GM18873 (cell line): ENCODE measurements at regions not wholly inside any gene's neighbourhood (a gene's known extent, or its start where the extent isn't known, plus 50 kb on each side); places are given as distances from the start of the nearest gene placed in this dataset.

Experiments
- ATAC-seq: cut with Tn5 transposase; IDR thresholded peaks from one replicate; pipeline ENCODE4 v1.9.1; 2021; ENCODE audit warnings: mild to moderate bottlenecking, moderate library complexity, moderate number of reproducible peaks; ENCODE audit not compliant: unreplicated experiment, low FRiP score

DNA sequence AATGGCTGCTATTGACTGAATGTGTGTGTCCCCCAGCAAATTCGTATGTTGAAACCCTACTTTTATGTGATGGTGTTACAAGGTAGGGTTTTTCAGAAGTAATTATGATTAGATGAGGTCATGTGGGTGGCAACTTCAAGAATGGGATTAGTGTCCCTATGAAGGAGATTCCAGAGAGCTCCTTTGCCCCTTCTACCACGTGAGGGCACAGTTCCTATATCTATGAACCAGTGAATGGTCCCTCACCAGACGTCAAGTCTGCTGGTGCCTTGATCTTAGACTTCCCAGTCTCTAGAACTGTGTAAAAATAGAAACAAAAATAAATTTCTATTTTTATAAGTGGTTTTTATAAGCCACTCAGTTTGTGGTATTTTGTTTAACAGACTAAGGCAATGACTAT, 1137.6 kb upstream of the IGFBP7 start:
- no peak for ATAC-seq

DNA sequence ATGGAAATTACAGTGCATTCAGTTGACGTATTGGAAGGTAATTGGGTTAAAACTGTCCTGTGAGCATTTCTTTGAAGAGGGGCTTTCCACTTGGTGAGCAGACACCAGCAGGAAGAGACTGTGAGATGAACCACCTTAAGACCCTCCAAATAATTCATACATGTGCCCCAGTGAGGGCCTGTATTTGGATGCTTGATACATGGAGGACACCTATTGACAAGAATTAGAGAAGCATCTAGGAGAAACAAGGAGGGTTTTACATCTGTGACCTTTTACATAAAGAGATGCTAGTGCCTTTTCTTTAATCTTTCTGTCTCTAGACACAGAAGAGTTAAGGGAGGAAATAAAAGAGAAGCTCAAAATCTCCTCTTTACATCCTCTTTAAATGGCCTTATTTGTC, 1115.3 kb upstream of the IGFBP7 start:
- no peak for ATAC-seq

DNA sequence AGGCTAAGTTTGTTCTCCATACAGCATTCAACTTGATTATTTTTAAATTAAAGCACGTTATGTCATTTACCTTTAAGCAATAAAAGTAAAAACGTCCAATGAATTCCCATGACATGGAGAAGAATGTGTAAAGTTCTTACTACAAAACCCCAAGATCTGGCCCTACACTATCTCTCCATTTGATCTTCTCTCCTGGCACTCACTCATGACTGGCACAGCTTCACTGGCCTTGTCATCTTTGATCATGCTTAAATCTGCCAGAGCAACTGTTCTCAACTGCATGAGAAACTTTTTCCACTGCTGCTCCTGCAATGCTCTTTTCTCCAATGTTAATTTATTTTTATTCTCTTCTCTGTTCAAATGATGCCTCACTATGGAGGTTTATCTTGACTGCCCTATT, 1109.0 kb upstream of the IGFBP7 start:
- no peak for ATAC-seq

DNA sequence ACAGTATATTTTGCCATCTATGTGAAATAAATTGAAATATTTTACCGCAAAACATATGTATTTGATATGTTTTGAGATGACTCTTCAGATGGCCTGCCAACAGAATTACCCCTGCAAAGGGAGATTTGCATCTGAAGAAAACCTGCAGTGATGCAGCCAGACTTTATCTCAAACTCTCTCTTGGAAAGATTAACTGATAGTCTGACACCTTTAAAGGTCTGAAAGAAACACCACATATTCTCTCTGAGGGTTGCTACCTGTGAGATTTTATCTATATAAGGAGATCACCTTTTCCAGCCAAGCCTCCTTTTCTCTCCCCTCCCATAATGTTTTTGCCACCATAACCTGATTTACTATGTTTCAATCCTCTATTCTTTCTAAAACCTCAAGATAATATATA, 1106.3 kb upstream of the IGFBP7 start:
- ATAC-seq = no peak

DNA sequence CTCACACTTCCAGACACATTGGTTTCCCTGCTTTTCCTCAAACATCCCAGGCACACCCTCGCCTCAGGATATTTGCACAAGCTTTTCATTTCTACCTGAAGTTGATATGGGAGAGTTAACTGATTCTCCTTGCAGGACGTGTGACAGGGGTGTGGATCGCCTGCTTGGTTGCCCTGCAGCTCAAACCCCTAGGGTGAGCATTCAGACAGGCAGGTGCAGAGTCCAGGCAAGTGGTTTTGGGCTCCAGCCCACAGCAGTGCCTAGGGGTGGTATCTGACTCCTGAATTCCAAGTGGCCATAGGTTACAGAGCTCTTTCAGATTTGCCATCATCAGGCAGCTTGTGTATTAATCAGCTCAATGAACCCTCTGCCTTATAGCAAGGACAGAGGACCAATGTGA, 1104.2 kb upstream of the IGFBP7 start:
- no peak for ATAC-seq

DNA sequence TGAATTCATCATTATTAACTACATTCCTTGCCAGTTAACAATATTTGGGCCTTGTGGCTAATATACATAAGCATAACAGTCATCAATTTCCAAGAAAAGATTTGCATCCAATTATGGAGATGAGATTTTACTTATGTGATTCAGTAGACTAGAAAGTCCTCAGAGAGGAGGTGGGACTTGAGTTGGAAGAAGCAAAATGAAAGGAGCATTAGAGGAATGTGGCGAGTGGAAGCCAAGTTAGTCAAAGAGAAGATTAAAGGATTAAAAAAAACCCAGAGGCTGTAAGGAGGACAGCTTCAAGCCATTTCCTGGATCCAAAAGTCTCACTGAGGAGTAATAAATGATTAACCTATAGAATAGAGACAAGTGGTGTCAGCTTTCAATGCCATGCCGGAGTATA, 1099.4 kb upstream of the IGFBP7 start:
- ATAC-seq = no peak

DNA sequence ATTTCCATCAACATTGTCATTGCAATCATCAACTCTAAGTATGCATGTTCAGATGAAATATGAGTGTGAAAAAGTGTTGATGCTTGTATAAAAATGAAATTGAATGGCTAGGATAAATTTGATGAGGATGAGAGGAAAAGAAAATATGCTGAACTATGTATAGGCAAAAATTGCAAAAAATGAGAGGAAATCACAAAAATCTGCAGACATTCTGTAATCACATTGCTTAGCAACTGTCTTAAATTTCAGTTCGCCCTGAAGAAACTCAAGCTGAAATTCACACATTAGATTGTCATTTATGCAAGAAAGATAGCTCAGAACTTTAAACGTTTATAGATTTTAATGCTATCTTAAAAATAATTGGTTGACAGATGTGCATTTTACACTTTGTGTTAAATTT, 1098.8 kb upstream of the IGFBP7 start:
- no peak for ATAC-seq

DNA sequence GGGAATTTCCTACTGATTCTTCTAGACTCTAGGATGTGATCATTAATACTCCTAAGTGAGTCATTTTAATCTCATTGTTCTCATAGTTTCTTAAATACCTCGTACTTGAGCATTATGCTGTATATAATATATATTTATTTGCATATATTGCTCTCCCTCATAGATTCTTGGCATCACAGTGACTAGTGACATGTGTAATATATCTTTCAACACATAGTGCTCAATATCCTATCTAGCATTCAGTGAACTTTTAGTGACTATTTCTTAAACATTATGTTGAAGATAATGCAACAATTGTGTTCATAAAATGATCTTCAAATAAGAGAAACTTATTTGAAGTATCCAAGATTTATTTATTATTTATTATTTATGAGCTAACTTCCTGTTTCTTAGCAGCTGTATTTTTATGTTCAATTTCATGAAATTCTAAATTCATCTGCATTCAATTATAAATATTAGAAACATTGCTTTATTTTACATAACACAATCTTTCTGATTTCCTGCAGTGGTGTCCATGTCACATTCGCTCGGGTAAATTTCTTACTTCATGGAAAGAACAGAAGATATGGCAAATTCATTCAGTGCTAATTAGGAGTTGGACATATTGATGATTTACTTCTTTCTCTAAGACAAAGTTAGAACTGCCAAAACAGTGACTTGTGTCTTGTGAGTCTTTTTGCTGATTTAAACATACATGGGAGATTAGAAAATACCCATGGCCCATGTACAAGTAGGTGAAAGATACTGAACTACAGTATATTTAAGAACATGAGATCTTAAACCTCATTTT, 1095.5 kb upstream of the IGFBP7 start:
- no peak for ATAC-seq

DNA sequence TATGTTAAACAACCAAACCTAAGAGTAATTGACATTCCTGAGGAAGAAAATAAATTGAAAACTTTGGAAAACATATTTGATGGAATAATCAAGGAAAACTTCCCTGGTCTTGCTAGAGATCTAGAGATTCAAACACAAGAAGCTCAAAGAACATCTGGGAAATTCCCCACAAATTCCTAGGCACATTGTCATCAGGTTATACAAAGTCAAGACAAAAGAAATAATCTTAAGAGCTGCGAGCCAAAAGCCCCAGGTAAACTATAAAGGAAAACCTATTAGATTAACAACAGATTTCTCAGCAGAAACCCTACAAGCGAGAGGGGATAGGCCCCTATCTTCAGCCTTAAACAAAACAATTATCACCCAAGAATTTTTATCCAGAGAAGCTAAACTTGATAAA, 1082.0 kb upstream of the IGFBP7 start:
- ATAC-seq = no peak

DNA sequence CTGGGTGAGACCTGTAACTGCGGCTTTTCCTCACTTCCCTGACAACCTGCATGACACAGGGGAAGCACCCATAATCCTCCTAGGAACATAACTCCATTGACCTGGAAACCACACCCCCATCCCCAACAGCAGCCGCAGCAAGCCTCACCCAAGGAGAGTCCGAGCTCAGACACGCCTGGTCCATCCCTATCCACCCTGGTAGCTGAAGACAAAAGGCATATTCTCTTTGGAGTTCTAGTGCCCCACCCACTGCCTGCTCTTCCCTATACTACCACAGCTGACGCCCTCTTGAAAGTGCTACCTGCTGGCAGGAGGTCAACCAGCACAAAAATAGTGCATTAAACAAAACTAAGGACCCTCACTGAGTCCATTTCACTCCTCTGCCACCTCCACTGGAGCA, 1080.9 kb upstream of the IGFBP7 start:
- ATAC-seq = no peak

DNA sequence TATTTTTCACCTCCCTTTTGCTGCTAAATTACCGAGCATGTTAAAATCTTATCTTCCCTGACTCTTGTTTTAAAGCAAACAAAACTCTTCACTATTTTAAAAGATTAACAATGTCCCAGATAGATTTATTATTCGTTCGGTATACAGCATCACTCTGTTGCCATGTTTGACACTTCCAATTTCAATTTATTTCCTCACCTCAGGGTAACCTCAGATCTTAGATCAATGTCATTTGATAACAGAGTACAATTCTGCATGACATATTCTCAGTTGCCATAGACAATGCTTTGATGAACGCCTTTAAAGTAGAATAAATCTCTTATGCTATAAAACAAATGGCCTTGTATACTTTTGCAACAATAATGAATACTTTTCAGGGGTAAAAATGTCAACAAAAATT, 1078.1 kb upstream of the IGFBP7 start:
- no peak for ATAC-seq

DNA sequence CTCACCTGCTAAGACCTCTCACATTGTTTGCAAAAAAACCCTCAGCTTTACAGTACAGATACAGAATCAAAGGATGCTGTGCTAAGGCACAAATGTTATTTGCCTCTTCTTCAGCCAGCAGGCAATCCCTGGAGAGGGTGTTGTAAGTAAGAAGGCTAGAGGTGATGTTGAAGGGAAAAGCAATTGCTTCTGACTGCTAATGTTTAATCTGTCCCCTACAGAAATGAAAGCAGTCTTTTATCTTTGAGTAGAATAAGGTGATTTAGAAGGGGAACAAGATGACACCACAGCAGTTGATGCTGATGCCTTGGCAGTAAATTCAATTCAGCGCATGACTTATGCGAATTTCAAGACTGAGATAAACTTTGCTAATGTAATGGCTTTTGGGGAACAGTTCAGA, 1064.8 kb upstream of the IGFBP7 start:
- ATAC-seq = no peak

DNA sequence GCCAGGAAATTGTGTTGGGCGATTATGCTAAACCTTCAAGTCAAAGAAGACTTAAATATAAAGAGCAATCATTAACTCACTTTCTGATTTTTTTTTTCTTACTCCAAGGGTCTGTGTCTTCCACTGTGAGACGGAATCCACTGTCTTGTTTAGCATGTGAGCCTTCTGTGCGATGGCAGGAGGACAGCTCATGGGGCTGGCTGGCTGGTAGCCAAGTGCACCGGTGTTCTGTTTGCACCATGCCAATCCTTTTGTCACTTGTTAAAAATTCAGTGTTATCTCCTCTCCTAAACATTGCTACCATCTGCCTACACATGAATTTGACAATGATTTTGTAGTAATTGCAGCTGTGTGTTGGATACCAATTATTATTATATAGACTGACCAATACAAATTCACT, 1056.3 kb upstream of the IGFBP7 start:
- ATAC-seq = no peak

DNA sequence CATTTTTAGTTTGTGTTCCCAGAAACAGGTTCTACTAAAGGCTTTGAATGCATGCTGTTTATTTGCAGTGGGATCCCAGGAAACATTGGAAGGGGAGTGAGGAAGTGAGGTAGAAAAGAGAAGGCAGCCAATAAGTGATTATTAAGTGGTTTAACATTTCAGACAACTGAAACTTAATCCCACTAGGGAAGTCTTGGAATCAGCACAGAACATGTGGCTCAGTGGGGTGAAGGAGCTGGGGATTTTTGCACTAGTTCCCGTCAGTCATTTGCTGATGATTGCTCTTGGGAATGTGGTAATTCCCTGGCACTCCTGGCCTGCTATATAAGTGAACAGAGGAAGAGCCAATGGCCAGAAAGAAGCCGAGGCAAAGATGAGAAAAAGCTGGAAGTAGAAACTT, 1053.0 kb upstream of the IGFBP7 start:
- ATAC-seq = no peak

DNA sequence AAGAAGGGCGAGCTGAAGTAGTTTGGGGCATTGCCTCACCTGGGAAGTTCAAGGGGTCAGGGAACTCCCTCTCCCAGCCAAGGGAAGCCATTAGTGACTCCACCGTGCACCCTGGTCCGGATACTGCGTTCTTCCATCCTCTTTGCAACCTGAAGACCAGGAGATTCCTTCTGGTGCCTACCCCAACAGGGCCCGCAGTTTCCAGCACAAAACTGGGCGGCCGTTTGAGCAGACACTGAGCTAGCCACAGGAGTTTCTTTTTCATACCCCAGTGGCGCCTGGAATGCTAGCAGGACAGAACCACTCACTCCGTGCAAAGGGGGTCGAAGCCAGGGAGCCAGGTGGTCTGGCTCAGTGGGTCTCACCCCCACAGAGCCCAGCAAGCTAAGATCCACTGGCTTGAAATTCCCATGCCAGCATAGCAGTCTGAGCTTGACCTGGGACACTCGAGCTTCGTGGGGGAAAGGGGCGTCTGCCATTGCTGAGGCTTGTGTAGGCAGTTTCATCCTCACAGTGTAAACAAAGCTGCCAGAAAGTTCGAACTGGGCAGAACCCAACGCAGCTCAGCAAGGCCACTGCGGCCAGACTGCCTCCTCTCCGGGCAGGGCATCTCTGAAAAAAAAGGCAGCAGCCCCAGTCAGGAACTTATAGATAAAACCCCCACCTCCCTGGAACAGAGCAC, 1039.4 kb upstream of the IGFBP7 start:
- no peak for ATAC-seq

DNA sequence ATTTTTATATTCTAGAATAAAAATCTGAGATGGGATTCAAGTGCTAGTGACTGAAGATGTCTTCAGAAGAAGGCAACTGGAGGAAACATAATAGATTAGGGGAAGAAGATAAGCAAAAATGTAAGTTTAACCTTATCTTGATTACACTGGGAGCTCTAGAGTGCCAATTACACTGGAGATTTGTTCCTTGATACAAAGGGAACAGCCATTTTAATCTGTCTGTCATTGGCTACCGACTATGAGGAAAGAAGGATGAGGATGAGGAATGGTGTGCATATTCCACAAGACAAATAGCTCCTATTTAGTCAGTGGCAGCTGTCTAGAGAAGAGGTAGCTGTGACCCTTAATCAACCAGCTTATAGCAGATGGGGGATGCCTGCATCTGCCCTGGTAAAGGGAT, 1034.5 kb upstream of the IGFBP7 start:
- ATAC-seq = no peak

DNA sequence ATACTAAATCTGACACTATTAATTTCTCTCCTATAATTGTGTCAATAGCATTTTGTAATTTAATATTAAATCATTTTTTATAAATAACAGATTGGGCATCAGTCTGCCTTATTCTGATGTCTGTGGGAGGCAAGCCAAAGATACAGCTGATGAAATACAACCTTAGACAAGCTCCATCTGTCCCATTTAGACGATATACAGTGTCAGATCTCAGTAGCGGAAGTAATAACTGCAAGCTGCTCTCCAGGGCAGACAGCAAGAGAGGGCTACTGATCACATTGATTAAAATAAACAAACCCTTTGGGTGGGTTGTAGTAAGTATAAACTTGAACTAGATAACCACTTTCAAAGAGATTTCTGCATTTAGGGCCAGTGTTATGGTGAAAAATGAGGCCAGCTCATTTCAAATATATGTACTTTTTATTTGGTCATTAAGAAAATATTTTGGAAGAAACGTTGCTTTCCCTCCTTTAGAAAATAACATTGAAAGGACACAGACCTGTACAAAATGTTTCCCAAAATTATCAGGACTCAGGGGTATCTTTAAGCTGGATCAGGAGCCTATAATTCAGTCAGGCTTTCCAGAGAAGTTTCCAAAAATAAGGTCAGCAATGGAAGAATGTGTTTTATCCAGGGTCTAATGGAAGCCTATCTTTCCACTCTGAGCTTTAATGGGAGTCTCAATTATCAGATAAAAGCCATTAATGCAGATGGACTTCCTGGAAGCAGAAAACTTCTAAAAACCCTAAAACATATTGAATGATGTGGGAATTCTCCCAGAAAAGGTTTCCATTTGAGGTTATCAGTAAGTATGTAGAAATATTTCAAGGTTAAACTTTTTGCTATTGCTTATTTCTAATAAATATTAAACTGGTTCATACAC, 1028.8 kb upstream of the IGFBP7 start:
- no peak for ATAC-seq

DNA sequence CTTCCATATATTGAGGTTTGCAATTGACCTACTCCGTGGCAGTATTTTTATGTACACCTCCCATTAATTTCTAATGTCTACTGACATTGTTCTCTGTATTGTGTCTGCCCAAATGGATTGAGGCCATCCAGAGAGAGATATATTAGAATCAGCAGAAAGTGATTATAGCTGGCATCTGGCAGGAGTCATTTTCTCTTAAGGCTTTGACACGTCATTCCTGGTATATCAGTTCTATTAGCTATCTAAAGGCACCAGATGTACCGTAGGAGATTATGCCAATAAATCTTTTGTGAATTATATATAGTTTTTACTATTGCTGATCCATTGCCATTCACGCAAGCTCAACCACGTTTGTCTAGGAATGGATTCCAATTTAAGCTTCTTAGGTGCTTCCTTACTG, 1026.4 kb upstream of the IGFBP7 start:
- ATAC-seq = no peak

DNA sequence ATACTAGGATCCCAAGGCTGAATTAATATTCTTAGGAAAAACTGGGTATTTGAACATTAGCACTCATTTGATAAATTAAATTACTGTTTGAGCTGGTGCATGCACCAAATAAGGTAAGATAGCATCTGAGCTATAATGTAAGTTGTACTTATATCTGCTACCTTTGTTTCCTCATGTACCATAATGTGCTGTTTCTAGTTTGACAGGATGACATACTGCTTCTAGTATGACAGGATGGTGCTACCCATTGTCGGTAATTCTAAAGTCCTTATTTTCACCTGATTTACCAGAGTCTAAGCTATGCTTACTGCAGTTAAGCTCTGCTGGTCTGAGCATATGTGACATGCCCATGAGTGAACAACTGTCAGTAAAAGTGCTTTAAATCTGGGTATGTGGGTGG, 1017.5 kb upstream of the IGFBP7 start:
- ATAC-seq = no peak

DNA sequence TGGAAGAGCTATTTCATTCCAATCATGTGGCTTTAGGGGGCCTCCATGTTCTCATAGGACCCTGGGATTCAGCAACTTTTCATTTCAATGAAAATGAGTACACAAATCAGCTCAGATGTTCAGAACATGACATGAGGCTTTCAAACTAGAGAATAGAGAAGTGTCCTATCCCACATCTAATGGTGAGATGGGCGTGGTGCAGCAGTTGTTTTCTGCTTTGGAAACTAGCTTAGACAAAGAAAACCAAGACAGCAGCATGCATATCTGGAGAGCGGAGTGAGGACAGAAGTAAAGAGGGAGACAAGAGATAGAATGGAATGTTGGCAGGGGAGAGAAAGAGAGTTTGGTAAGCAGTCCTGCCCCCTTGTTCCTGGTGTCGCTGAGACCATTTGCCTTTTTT, 1009.1 kb upstream of the IGFBP7 start:
- ATAC-seq = no peak

DNA sequence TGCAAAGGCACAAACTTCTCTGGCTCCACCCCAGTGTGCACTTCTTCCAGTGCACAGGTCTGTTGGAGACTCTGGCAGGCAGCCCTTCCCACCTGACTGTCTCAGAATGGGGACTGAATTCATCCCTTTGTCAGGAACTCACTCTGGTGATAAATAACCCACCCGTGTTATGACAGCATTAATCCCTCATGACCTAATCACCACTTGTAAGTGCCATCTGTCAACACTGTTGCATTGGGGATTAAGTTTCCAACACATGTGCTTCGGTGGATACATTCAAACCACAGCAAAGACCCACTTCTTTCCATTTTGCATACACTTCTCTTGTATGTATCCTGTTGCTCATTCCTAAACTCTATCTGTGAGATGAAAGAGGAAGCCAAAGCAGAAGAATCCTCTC, 1002.9 kb upstream of the IGFBP7 start:
- ATAC-seq = no peak
